ENCODE measurements at regions not wholly inside any gene's neighbourhood (a gene's known extent, or its start where the extent isn't known, plus 50 kb on each side); places are given as distances from the start of the nearest gene placed in this dataset.

DNA sequence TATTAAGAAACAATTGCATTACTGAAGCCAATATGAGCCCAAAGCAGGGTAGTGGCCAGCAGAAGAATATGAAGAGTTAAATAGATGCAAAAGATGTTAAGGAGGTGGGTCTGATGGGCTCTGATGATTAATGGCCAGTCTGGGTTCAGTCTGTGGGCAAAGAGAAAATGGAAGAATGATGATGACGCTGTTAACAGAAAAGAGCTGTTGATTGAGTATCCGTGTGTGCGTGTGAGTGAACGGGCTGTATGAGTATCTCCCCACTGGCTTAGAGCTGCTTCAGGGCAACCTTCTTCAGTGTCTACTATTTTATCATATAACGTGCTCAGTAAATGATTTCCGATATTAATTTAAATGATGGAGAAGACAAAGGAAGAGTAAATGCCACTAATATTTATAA is 723.3 kb upstream of the MAP3K7 start:
- Histone ChIP-seq H3K4me1 (ENCODE audit: control insufficient read depth, extremely low read depth, insufficient read depth, low read length) (no peaks in the 10 kb centered on the region), H4K20me1 (ENCODE audit: control insufficient read depth, extremely low read depth, insufficient read depth, low read length) (no peaks in the 10 kb centered on the region), H3K9me3 (ENCODE audit: control insufficient read depth, low read depth, low read length) (no peaks in the 10 kb centered on the region), H3K9ac (ENCODE audit: control insufficient read depth, extremely low read depth, insufficient read depth, low read length) (no peak overlapping the region), H2AFZ (ENCODE audit: control insufficient read depth, low read length) (no peak overlapping the region), H3K36me3 (ENCODE audit: control insufficient read depth in 2 of 2, extremely low read depth in 1 of 2, insufficient read depth in 2 of 2, low read length in 2 of 2) (no peaks in the 10 kb centered on the region), H3K27ac (ENCODE audit: control insufficient read depth, insufficient read depth, low read length) (no peak overlapping the region), H3K27me3 (ENCODE audit: control insufficient read depth, extremely low read depth, insufficient read depth, low read length) (no peaks in the 10 kb centered on the region), H3K4me2 (ENCODE audit: control insufficient read depth, extremely low read depth, insufficient read depth, low read depth, low read length) (no peak overlapping the region), H3K79me2 (ENCODE audit: control insufficient read depth, insufficient read depth, low read length) (no peaks in the 10 kb centered on the region), H3K4me3 (ENCODE audit: control insufficient read depth in 2 of 3, extremely low read depth in 1 of 3, insufficient read depth in 2 of 3, low read depth in 1 of 3, low read length in 3 of 3) (no peak overlapping the region), H3K9me1 (ENCODE audit: control insufficient read depth, extremely low read depth, insufficient read depth, low read length) (no peaks in the 10 kb centered on the region)
- dilution Hi-C loops (cut with MboI; ENCODE audit: extremely low pct_ligation_motif_present, low sequenced_read_pairs): no loop called here
- FAIRE-seq: no peak
- no peak for TF ChIP-seq EZH2 (IDR thresholded peaks at IDR 0.05; ENCODE audit: low read length)
- TF ChIP-seq, protein P1, sequence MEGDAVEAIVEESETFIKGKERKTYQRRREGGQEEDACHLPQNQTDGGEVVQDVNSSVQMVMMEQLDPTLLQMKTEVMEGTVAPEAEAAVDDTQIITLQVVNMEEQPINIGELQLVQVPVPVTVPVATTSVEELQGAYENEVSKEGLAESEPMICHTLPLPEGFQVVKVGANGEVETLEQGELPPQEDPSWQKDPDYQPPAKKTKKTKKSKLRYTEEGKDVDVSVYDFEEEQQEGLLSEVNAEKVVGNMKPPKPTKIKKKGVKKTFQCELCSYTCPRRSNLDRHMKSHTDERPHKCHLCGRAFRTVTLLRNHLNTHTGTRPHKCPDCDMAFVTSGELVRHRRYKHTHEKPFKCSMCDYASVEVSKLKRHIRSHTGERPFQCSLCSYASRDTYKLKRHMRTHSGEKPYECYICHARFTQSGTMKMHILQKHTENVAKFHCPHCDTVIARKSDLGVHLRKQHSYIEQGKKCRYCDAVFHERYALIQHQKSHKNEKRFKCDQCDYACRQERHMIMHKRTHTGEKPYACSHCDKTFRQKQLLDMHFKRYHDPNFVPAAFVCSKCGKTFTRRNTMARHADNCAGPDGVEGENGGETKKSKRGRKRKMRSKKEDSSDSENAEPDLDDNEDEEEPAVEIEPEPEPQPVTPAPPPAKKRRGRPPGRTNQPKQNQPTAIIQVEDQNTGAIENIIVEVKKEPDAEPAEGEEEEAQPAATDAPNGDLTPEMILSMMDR (optimal IDR thresholded peaks at IDR 0.05 in 1 of 3, IDR thresholded peaks at IDR 0.05 in 1 of 3, conservative IDR thresholded peaks at IDR 0.05 in 1 of 3; ENCODE audit: extremely low read depth in 1 of 3, insufficient read depth in 2 of 3, low read length in 3 of 3): no peak
- no peak for DNase-seq (ENCODE audit: low read depth, low spot score)

DNA sequence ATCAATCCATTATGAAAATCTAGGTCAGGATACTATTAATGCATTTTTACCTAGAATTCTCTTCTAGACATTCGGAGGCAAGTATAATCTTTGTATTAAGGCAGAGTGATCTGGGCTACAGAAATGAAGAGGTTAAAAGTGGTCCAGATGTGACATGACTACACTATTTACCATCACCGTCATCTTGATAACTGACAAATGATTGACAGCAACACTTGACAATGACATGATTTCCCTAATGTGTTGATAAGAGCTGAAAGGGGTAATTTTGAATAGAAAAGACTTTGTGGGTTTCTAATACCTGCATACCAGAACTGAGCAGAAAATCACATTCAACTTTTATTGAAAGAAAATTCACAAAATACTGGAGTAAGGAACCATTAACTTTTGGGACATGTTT is 718.9 kb upstream of the MAP3K7 start:
- Histone ChIP-seq H3K4me3 (ENCODE audit: control insufficient read depth in 2 of 3, extremely low read depth in 1 of 3, insufficient read depth in 2 of 3, low read depth in 1 of 3, low read length in 3 of 3) (no peak overlapping the region), H3K27ac (ENCODE audit: control insufficient read depth, insufficient read depth, low read length) (no peak overlapping the region), H3K27me3 (ENCODE audit: control insufficient read depth, extremely low read depth, insufficient read depth, low read length) (no peaks in the 10 kb centered on the region), H3K79me2 (ENCODE audit: control insufficient read depth, insufficient read depth, low read length) (no peaks in the 10 kb centered on the region), H3K36me3 (ENCODE audit: control insufficient read depth in 2 of 2, extremely low read depth in 1 of 2, insufficient read depth in 2 of 2, low read length in 2 of 2) (no peaks in the 10 kb centered on the region), H3K4me1 (ENCODE audit: control insufficient read depth, extremely low read depth, insufficient read depth, low read length) (no peaks in the 10 kb centered on the region), H3K9me1 (ENCODE audit: control insufficient read depth, extremely low read depth, insufficient read depth, low read length) (no peaks in the 10 kb centered on the region), H2AFZ (ENCODE audit: control insufficient read depth, low read length) (no peak overlapping the region), H3K4me2 (ENCODE audit: control insufficient read depth, extremely low read depth, insufficient read depth, low read depth, low read length) (no peak overlapping the region), H3K9me3 (ENCODE audit: control insufficient read depth, low read depth, low read length) (no peaks in the 10 kb centered on the region), H3K9ac (ENCODE audit: control insufficient read depth, extremely low read depth, insufficient read depth, low read length) (no peak overlapping the region), H4K20me1 (ENCODE audit: control insufficient read depth, extremely low read depth, insufficient read depth, low read length) (no peaks in the 10 kb centered on the region)
- dilution Hi-C loops (cut with MboI; ENCODE audit: extremely low pct_ligation_motif_present, low sequenced_read_pairs): no loop called here
- DNase-seq (ENCODE audit: low read depth, low spot score) (no peak), FAIRE-seq (no peak)
- TF ChIP-seq EZH2 (IDR thresholded peaks at IDR 0.05; ENCODE audit: low read length): no peak
- TF ChIP-seq, protein P1 (optimal IDR thresholded peaks at IDR 0.05 in 1 of 3, IDR thresholded peaks at IDR 0.05 in 1 of 3, conservative IDR thresholded peaks at IDR 0.05 in 1 of 3; ENCODE audit: extremely low read depth in 1 of 3, insufficient read depth in 2 of 3, low read length in 3 of 3): no peak

All from keratinocyte (primary cell).